ENCODE measurements at regions not wholly inside any gene's neighbourhood (a gene's known extent, or its start where the extent isn't known, plus 50 kb on each side); places are given as distances from the start of the nearest gene placed in this dataset.

GRCh38 chr4:159002950-159003349 lies 99.9 kb upstream of the RAPGEF2 start:
- TF ChIP-seq POLR2A (IDR thresholded peaks at IDR 0.05) (no peak), CTCF (IDR thresholded peaks at IDR 0.05) (no peak)
